Erythroblast (primary cell): ENCODE measurements at regions not wholly inside any gene's neighbourhood (a gene's known extent, or its start where the extent isn't known, plus 50 kb on each side); places are given as distances from the start of the nearest gene placed in this dataset.
A peak's percentile ranks its signal among the peaks of the same experiment; 100 is the strongest.
"Not testable (repeated sequence)": the region's sequence is repeated elsewhere in the genome, so short reads cannot be mapped to it uniquely, and the experiment has no call there.

Experiments used
- DNase-seq, 2 experiments: peaks; one replicate each; lab custom pipeline; 2025; lab: John Stamatoyannopoulos, UW
- GATA1 ChIP-seq: IDR thresholded peaks from 2 replicates; pipeline ENCODE4 v1.6.1; 2011; ENCODE audit warnings: low read depth, mild to moderate bottlenecking, control low read depth, low read length, moderate library complexity
- POLR2A ChIP-seq: IDR thresholded peaks from 2 replicates; pipeline ENCODE4 v1.6.1; 2011; ENCODE audit warnings: mild to moderate bottlenecking, low read length

GRCh38 chr6:101178748-101179147 is 214.8 kb upstream of the GRIK2 start:
- no peak for TF ChIP-seq POLR2A
- no peak for TF ChIP-seq GATA1

GRCh38 chr6:101181006-101181405 is 212.5 kb upstream of the GRIK2 start:
- no peak for DNase-seq
- TF ChIP-seq GATA1 (no peak), POLR2A (no peak)

More at GRCh38 chr6:101178748-101179147, 214.8 kb upstream of the GRIK2 start:
- no peak for DNase-seq

GRCh38 chr6:101188285-101188798 is 205.2 kb upstream of the GRIK2 start:
- not testable (repeated sequence) for DNase-seq

DNA sequence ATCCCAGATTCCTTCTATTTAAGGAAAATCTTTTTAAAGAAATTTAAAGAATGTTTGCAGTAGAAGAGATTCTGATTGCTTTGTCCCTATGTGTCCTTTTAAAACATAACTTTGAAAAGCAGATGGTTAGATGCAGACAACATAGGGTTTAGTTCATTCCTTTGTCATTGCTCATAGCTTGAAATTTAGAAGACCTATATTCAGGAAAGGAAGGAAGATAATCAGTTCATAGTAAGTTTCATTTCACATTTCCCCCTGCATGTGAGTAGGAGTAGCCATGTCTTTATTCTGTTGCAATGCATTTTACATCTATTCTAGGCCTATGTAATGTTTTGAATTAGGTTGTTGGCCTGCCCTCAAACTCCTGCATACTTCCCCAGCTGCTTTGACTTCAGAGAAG is 197.9 kb upstream of the GRIK2 start:
- TF ChIP-seq GATA1 (no peak), POLR2A (no peak)
- DNase-seq = no peak

- TF ChIP-seq GATA1 (no peak), POLR2A (no peak)
- no peak for DNase-seq
Observed at GRCh38 chr6:101199441-101199840, 194.1 kb upstream of the GRIK2 start.

- DNase-seq = peak in 1 of 2 experiments; percentile 13
- TF ChIP-seq POLR2A (no peak), GATA1 (no peak)
Observed at GRCh38 chr6:101202867-101203374, 190.6 kb upstream of the GRIK2 start.

DNA sequence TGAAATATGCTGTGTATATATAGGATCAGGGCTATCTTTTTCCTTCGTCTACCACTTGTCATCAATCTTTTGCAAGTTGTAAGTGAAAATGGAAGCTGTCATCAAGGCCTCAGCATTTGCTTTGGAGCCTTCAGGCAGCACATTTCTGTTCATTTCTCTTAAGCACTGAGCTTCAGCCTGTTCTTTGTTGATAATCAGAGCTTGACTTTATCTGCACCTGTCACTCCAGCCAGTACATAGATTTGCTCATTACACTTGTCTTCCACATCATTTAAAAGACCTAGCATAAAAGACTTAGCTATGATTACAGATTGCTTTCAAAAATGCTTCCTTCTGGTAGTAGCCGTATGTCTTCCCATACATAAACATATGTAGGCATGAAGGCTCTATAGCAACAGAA is 189.8 kb upstream of the GRIK2 start:
- no peak for TF ChIP-seq POLR2A
- TF ChIP-seq GATA1 = no peak
- DNase-seq = no peak

- DNase-seq = no peak
Observed at GRCh38 chr6:101208152-101208551, 185.4 kb upstream of the GRIK2 start.

GRCh38 chr6:101212640-101213039 is 180.9 kb upstream of the GRIK2 start:
- no peak for TF ChIP-seq GATA1
- TF ChIP-seq POLR2A = no peak
- DNase-seq = no peak

More at GRCh38 chr6:101208152-101208551, 185.4 kb upstream of the GRIK2 start:
- no peak for TF ChIP-seq GATA1
- no peak for TF ChIP-seq POLR2A

GRCh38 chr6:101222007-101222406 is 171.5 kb upstream of the GRIK2 start:
- TF ChIP-seq POLR2A = no peak
- no peak for TF ChIP-seq GATA1
- DNase-seq = no peak

DNA sequence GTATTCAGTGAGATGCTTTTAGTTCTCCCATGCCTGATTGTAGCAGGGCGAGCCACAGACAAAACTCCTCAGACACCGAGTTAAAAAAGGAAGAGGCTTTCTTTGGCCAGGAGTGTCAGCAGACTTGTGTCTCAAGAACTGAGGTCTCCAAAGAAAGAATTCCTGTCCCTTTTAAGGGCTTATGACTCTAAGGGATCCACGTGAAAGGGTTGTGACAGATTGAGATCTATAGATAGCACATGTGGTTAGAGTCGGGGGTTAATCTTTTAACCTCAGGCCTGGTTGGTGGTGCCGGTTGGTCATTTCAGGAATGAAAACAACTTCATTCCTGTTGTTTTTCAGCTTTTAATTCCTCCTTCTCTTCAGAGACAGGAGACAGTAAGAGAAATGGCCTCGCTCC is 168.8 kb upstream of the GRIK2 start:
- DNase-seq = no peak
- TF ChIP-seq GATA1 = no peak

DNA sequence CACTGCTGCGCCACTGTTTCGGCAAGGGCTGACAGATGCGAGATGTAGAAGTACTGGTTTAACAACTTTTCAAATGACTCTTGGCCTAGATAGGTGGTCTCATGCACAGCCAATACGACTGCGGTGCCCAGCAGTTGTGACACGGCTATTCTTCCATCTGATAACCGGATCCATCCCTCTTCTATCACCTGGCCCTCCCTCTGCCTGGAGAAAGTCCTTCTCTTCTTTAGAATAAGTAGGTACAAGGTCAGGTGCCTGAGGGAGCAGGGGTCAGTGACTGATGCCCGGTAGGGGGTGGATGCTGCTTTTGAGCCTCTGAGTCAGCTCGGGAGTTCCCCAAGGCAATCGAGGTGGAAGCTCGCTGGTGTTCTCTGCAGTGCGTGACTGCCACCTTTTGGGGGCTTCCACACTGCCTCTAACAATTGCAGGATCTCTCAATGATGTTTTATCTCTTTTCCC is 166.8 kb upstream of the GRIK2 start:
- no peak for TF ChIP-seq POLR2A
- no peak for TF ChIP-seq GATA1
- peak in 1 of 2 experiments; percentile 7 for DNase-seq

- TF ChIP-seq GATA1 = no peak
- no peak for TF ChIP-seq POLR2A
- DNase-seq = no peak
Observed at GRCh38 chr6:101230866-101231265, 162.6 kb upstream of the GRIK2 start.

DNA sequence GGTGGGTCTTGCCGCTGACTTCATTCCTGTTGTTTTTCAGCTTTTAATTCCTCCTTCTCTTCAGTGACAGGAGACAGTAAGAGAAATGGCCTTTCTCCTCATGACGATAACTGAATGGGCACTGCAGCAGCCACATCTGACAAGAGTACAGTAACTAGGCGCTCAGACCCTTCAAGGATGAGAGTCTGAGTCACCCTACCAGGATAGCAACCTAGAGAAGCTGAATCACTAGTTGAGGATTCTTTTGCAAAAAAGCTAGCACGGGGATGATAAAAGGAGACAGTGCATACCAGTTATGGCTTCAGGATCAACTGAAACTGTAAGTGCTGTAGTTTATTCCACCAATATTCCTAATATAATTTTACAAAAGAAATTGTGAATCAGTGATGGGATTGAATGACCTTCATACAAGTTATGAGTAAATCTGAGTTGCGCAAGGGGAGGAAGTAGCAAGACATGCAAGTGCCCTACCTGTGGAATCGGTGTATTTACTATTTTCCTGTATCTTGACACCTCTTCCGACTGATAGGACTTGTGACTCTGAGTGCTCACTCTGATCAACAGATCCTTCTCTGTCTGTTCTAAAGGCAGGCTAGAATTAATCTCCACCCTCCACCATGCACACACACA is 161.8 kb upstream of the GRIK2 start:
- no peak for TF ChIP-seq POLR2A
- TF ChIP-seq GATA1 = no peak
- no peak for DNase-seq

- TF ChIP-seq GATA1 (no peak), POLR2A (no peak)
- no peak for DNase-seq
Observed at GRCh38 chr6:101232961-101233360, 160.5 kb upstream of the GRIK2 start.
